H9 (cell line): ENCODE measurements at regions not wholly inside any gene's neighbourhood (a gene's known extent, or its start where the extent isn't known, plus 50 kb on each side); places are given as distances from the start of the nearest gene placed in this dataset.

Experiments
- DNase-seq: peaks from one replicate; pipeline ENCODE4 v3.0.0-alpha.2; 2017
- H2AFZ ChIP-seq: one replicate; pipeline ENCODE4 v1.6.1; 2013; ENCODE audit warnings: mild to moderate bottlenecking, low read length, control low read depth, moderate library complexity
- H2AK5ac ChIP-seq: 2 replicates; pipeline ENCODE4 v1.6.1; 2013; ENCODE audit warnings: low read length, control low read depth, mixed read lengths; ENCODE audit not compliant: insufficient read length
- H2BK120ac ChIP-seq: one replicate; pipeline ENCODE4 v1.6.1; 2013; ENCODE audit warnings: low read depth, mild to moderate bottlenecking, low read length, control low read depth, inconsistent platforms; ENCODE audit not compliant: poor library complexity, severe bottlenecking
- H2BK12ac ChIP-seq: 2 replicates; pipeline ENCODE4 v1.6.1; 2013; ENCODE audit warnings: low read length, control low read depth, mixed read lengths, low read depth; ENCODE audit not compliant: insufficient read length
- H2BK15ac ChIP-seq: 2 replicates; pipeline ENCODE4 v1.6.1; 2013; ENCODE audit warnings: low read depth, low read length, control low read depth
- H2BK20ac ChIP-seq: one replicate; pipeline ENCODE4 v1.6.1; 2013; ENCODE audit warnings: low read depth, mild to moderate bottlenecking, low read length, control low read depth, inconsistent platforms; ENCODE audit not compliant: poor library complexity, severe bottlenecking
- H2BK5ac ChIP-seq: 2 replicates; pipeline ENCODE4 v1.6.1; 2013; ENCODE audit warnings: low read length, control low read depth, mixed read lengths; ENCODE audit not compliant: insufficient read length
- H3K14ac ChIP-seq: 2 replicates; pipeline ENCODE4 v1.6.1; 2013; ENCODE audit warnings: low read length, control low read depth; ENCODE audit not compliant: insufficient read depth
- H3K18ac ChIP-seq: 2 replicates; pipeline ENCODE4 v1.6.1; 2013; ENCODE audit warnings: low read depth, mild to moderate bottlenecking, mixed read lengths, low read length, control low read depth; ENCODE audit not compliant: insufficient read length
- H3K23ac ChIP-seq: 2 replicates; pipeline ENCODE4 v1.6.1; 2013; ENCODE audit warnings: low read length, control low read depth, mixed read lengths, low read depth; ENCODE audit not compliant: insufficient read length
- H3K23me2 ChIP-seq: 2 replicates; pipeline ENCODE4 v1.6.1; 2013; ENCODE audit warnings: low read depth, mild to moderate bottlenecking, mixed read lengths, low read length, control low read depth; ENCODE audit not compliant: insufficient read length, poor library complexity, severe bottlenecking
- H3K27ac ChIP-seq: 2 replicates; pipeline ENCODE4 v1.5.1; 2013; ENCODE audit warnings: low read length, control low read depth, mixed read lengths, low read depth; ENCODE audit not compliant: insufficient read length
- H3K27me3 ChIP-seq: 2 replicates; pipeline ENCODE4 v1.6.1; 2013; ENCODE audit warnings: low read length, control low read depth, inconsistent platforms; ENCODE audit not compliant: insufficient read depth
- H3K4ac ChIP-seq: 2 replicates; pipeline ENCODE4 v1.6.1; 2013; ENCODE audit warnings: low read depth, mild to moderate bottlenecking, control low read depth, inconsistent platforms, low read length, moderate library complexity
- H3K4me1 ChIP-seq: 2 replicates; pipeline ENCODE4 v1.6.1; 2013; ENCODE audit warnings: low read length, control low read depth, inconsistent platforms; ENCODE audit not compliant: insufficient read depth
- H3K4me2 ChIP-seq: 2 replicates; pipeline ENCODE4 v1.6.1; 2013; ENCODE audit warnings: low read length, control low read depth, mixed read lengths; ENCODE audit not compliant: insufficient read length, insufficient read depth
- H3K56ac ChIP-seq: 2 replicates; pipeline ENCODE4 v1.6.1; 2013; ENCODE audit warnings: low read depth, mild to moderate bottlenecking, mixed read lengths, low read length, control low read depth; ENCODE audit not compliant: insufficient read length
- H3K79me1 ChIP-seq: 2 replicates; pipeline ENCODE4 v1.6.1; 2013; ENCODE audit warnings: low read depth, mild to moderate bottlenecking, moderate library complexity, low read length, control low read depth, inconsistent platforms; ENCODE audit not compliant: insufficient read depth, poor library complexity, severe bottlenecking
- H3K79me2 ChIP-seq: 2 replicates; pipeline ENCODE4 v1.6.1; 2013; ENCODE audit warnings: low read length, control low read depth, inconsistent platforms; ENCODE audit not compliant: insufficient read depth
- H3K9ac ChIP-seq: 2 replicates; pipeline ENCODE4 v1.6.1; 2013; ENCODE audit warnings: low read length, control low read depth, mixed read lengths; ENCODE audit not compliant: insufficient read length; ENCODE audit errors: extremely low read depth
- H3K9me3 ChIP-seq: one replicate; pipeline ENCODE4 v1.6.1; 2013; ENCODE audit warnings: low read depth, low read length, inconsistent platforms; ENCODE audit not compliant: control insufficient read depth
- H3T11ph ChIP-seq: one replicate; pipeline ENCODE4 v1.6.1; 2013; ENCODE audit warnings: mild to moderate bottlenecking, low read length, control low read depth, inconsistent platforms
- H4K20me1 ChIP-seq: one replicate; pipeline ENCODE4 v1.6.1; 2013; ENCODE audit not compliant: control insufficient read depth, insufficient read length, insufficient read depth
- H4K5ac ChIP-seq: 2 replicates; pipeline ENCODE4 v1.6.1; 2013; ENCODE audit warnings: low read depth, mild to moderate bottlenecking, mixed read lengths, low read length, control low read depth; ENCODE audit not compliant: insufficient read length
- H4K8ac ChIP-seq: replicated peaks from 2 replicates; pipeline ENCODE4 v1.6.1; 2013; ENCODE audit warnings: low read length, control low read depth, mixed read lengths, low read depth; ENCODE audit not compliant: insufficient read length
- H4K91ac ChIP-seq: 2 replicates; pipeline ENCODE4 v1.6.1; 2013; ENCODE audit warnings: low read depth, mild to moderate bottlenecking, moderate library complexity, mixed read lengths, low read length, control low read depth; ENCODE audit not compliant: insufficient read length
- H3K27ac Mint-ChIP-seq, 3 experiments: 2 replicates in 2 of 3; 3 replicates in 1 of 3; pipeline ENCODE4 v1.8.0; 2020 to 2021; ENCODE audit warnings: mixed read lengths in 3 of 3, mild to moderate bottlenecking in 1 of 3, moderate library complexity in 1 of 3
- H3K27me3 Mint-ChIP-seq: 2 replicates; pipeline ENCODE4 v1.8.0; 2021; ENCODE audit warnings: low read depth, mild to moderate bottlenecking, moderate library complexity, mixed read lengths
- H3K36me3 Mint-ChIP-seq, 3 experiments: 2 replicates in 2 of 3; 3 replicates in 1 of 3; pipeline ENCODE4 v1.8.0; 2020 to 2021; ENCODE audit warnings: low read depth in 3 of 3, mixed read lengths in 3 of 3; ENCODE audit not compliant: insufficient read depth in 1 of 3
- H3K4me1 Mint-ChIP-seq, 2 experiments: 2 replicates each; pipeline ENCODE4 v1.8.0; 2020; ENCODE audit warnings: mixed read lengths in 2 of 2
- H3K4me3 Mint-ChIP-seq, 2 experiments: 2 replicates in 1 of 2; 3 replicates in 1 of 2; pipeline ENCODE4 v1.8.0; 2020 to 2021; ENCODE audit warnings: mild to moderate bottlenecking in 2 of 2, mixed read lengths in 2 of 2, moderate library complexity in 1 of 2
- H3K9me3 Mint-ChIP-seq, 2 experiments: 2 replicates in 1 of 2; 3 replicates in 1 of 2; pipeline ENCODE4 v1.8.0; 2020; ENCODE audit warnings: mild to moderate bottlenecking in 2 of 2, mixed read lengths in 2 of 2, moderate library complexity in 1 of 2
- WGBS: extraction: QIAGEN DNeasy Blood & Tissue Kit; methylation state at CpG from one replicate; pipeline ENCODE4 v1.1.7; 2013; ENCODE audit warnings: missing lambda C conversion rate, low lambda C conversion rate, mixed read lengths; ENCODE audit not compliant: insufficient read length; ENCODE audit errors: extremely low coverage; 5-methylcytosine and 5-hydroxymethylcytosine counted together
- TF ChIP-seq, protein P1 (sequence below): fragments of 200-600 bp; sonication (generic); conservative IDR thresholded peaks from 3 replicates; pipeline ENCODE4 v1.8.0; 2021; ENCODE audit warnings: antibody characterized with exemption, mild to moderate bottlenecking

DNA sequence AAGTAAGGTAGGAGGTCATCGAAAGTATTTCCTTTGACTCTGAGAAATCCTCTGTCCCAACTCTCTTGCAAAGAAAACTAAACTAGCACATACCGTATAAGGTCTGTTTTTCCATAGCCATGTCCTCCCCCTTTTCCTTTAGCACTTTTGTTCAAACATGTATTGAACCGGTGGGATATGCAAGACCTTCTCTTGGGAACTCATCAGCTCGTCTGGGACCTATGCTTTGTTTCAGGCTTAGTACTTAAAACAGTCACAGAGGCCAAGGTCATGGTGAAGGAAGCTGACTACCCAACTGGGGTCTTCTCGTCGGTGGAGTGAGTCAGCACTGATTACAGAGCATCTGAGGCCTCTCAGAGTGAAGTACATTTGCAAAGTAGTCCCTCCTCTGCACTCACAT lies 185.0 kb downstream of the ZBTB18 start:
- no peaks in the 10 kb centered on the region for H3K79me1 ChIP-seq
- H3K4me1 ChIP-seq = peaks cover 5% of the 10 kb centered on the region; the same call in 1 of the 2 replicates
- H3K9ac ChIP-seq = no peak overlapping the region
- Mint-ChIP-seq H3K9me3 (no peaks in the 10 kb centered on the region), H3K27me3 (peaks cover 7% of the 10 kb centered on the region; the same call in 1 of the 2 replicates), H3K4me1 (peaks cover 19 to 23% of the 10 kb centered on the region in 2 experiments), H3K4me3 (no peak overlapping the region), H3K27ac (no peak overlapping the region), H3K36me3 (no peaks in the 10 kb centered on the region)
- no peak overlapping the region for H2BK15ac ChIP-seq
- no peaks in the 10 kb centered on the region for H3K9me3 ChIP-seq
- H4K91ac ChIP-seq = no peak overlapping the region
- no peak for DNase-seq
- H4K5ac ChIP-seq = no peak overlapping the region
- no peak overlapping the region for H3K14ac ChIP-seq
- H3K23ac ChIP-seq = no peak overlapping the region
- no peak overlapping the region for H3K27ac ChIP-seq
- TF ChIP-seq, protein P1, sequence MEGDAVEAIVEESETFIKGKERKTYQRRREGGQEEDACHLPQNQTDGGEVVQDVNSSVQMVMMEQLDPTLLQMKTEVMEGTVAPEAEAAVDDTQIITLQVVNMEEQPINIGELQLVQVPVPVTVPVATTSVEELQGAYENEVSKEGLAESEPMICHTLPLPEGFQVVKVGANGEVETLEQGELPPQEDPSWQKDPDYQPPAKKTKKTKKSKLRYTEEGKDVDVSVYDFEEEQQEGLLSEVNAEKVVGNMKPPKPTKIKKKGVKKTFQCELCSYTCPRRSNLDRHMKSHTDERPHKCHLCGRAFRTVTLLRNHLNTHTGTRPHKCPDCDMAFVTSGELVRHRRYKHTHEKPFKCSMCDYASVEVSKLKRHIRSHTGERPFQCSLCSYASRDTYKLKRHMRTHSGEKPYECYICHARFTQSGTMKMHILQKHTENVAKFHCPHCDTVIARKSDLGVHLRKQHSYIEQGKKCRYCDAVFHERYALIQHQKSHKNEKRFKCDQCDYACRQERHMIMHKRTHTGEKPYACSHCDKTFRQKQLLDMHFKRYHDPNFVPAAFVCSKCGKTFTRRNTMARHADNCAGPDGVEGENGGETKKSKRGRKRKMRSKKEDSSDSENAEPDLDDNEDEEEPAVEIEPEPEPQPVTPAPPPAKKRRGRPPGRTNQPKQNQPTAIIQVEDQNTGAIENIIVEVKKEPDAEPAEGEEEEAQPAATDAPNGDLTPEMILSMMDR = no peak
- H3T11ph ChIP-seq = no peak overlapping the region
- no peak overlapping the region for H2BK12ac ChIP-seq
- no peaks in the 10 kb centered on the region for H3K23me2 ChIP-seq
- no peak overlapping the region for H2BK20ac ChIP-seq
- no peak overlapping the region for H3K4me2 ChIP-seq
- no peak overlapping the region for H2AFZ ChIP-seq
- no peak overlapping the region for H3K56ac ChIP-seq
- H3K27me3 ChIP-seq = no peaks in the 10 kb centered on the region
- no peak overlapping the region for H2BK120ac ChIP-seq
- no peak overlapping the region for H2BK5ac ChIP-seq
- no peaks in the 10 kb centered on the region for H3K79me2 ChIP-seq
- WGBS = no CpG with 5 or more reads among the region's 6 CpGs
- H4K20me1 ChIP-seq = no peaks in the 10 kb centered on the region
- no peak overlapping the region for H3K4ac ChIP-seq
- no peak overlapping the region for H2AK5ac ChIP-seq
- no peak overlapping the region for H3K18ac ChIP-seq
- no peak overlapping the region for H4K8ac ChIP-seq
